ENCODE measurements at regions not wholly inside any gene's neighbourhood (a gene's known extent, or its start where the extent isn't known, plus 50 kb on each side); places are given as distances from the start of the nearest gene placed in this dataset.

DNA sequence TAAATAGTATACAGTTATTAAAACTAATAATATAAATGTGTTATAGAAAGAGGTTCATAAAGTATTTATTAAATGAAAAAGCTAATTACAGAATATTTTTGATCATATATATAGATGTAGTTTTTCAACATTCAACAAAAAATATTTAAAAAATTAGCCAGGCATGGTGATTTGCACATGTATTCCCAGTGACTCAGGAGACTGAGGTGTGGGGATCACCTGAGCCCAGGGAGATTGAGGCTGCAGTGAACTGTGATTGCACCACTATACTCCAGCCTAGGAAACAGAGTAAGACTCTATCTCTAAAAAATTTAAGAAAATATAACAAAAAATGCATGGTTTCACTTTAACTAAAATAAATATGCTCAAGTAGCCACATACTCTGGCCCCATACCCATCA, 118.0 kb upstream of the SEMA3C start:
- H3K9me1 ChIP-seq (replicated peaks; ENCODE audit: control insufficient read depth, extremely low read depth, insufficient read depth, low read length) = no peaks in the 10 kb centered on the region
- BruUV-seq (replicated peaks) = no TSS peak
- FAIRE-seq (no peak), DNase-seq (ENCODE audit: low read depth, low spot score) (no peak)
- H3K27ac ChIP-seq (ENCODE audit: insufficient read depth, low read depth, low read length) = no peak overlapping the region
- intact Hi-C loops (cut with micrococcal nuclease) = no loop called here
- H3K79me2 ChIP-seq (ENCODE audit: control insufficient read depth, insufficient read depth, low read length) = no peaks in the 10 kb centered on the region
- POLR2A ChIA-PET = no interaction called here
- H3K4me2 ChIP-seq (ENCODE audit: insufficient read depth, low read length) = no peak overlapping the region
- dilution Hi-C loops (cut with MboI; ENCODE audit: extremely low pct_ligation_motif_present, low sequenced_read_pairs) = no loop called here
- no peaks in the 10 kb centered on the region for H3K9me3 ChIP-seq (replicated peaks; ENCODE audit: control insufficient read depth, insufficient read depth, low read length)
- H3K27me3 ChIP-seq (ENCODE audit: control insufficient read depth in 2 of 2, insufficient read depth in 2 of 2, low read length in 2 of 2) = no peaks in the 10 kb centered on the region
- no peaks in the 10 kb centered on the region for H3K4me1 ChIP-seq (ENCODE audit: control insufficient read depth, extremely low read depth, insufficient read depth, low read length)
- H3K9ac ChIP-seq (replicated peaks; ENCODE audit: extremely low read depth, insufficient read depth, low read length) = no peak overlapping the region
- no peak overlapping the region for H2AFZ ChIP-seq (ENCODE audit: low read depth, low read length)
- H3K4me3 ChIP-seq (replicated peaks in 1 of 3; ENCODE audit: insufficient read depth in 1 of 3, low read depth in 1 of 3, low read length in 3 of 3) = no peak overlapping the region
- H3K36me3 ChIP-seq (ENCODE audit: control insufficient read depth in 2 of 2, extremely low read depth in 1 of 2, insufficient read depth in 2 of 2, low read length in 2 of 2) = no peaks in the 10 kb centered on the region
- TF ChIP-seq GATA2 (IDR thresholded peaks at IDR 0.05; ENCODE audit: insufficient read depth, insufficient read length, low read depth, low read length) = no peak
- TF ChIP-seq MYC (IDR thresholded peaks at IDR 0.05; ENCODE audit: low read depth, low read length) = no peak
- no peaks in the 10 kb centered on the region for H4K20me1 ChIP-seq (replicated peaks; ENCODE audit: control insufficient read depth, extremely low read depth, insufficient read depth, low read length)
- CTCF ChIA-PET = no interaction called here

GRCh38 chr7:81036057-81036456, 117.2 kb upstream of the SEMA3C start:
- Histone ChIP-seq H3K36me3 (ENCODE audit: control insufficient read depth in 2 of 2, extremely low read depth in 1 of 2, insufficient read depth in 2 of 2, low read length in 2 of 2) (no peaks in the 10 kb centered on the region), H2AFZ (ENCODE audit: low read depth, low read length) (no peak overlapping the region), H3K27me3 (ENCODE audit: control insufficient read depth in 2 of 2, insufficient read depth in 2 of 2, low read length in 2 of 2) (no peaks in the 10 kb centered on the region), H3K9ac (replicated peaks; ENCODE audit: extremely low read depth, insufficient read depth, low read length) (no peak overlapping the region), H3K27ac (ENCODE audit: insufficient read depth, low read depth, low read length) (no peak overlapping the region), H4K20me1 (replicated peaks; ENCODE audit: control insufficient read depth, extremely low read depth, insufficient read depth, low read length) (no peaks in the 10 kb centered on the region), H3K79me2 (ENCODE audit: control insufficient read depth, insufficient read depth, low read length) (no peaks in the 10 kb centered on the region), H3K4me2 (ENCODE audit: insufficient read depth, low read length) (no peak overlapping the region), H3K4me3 (replicated peaks in 1 of 3; ENCODE audit: insufficient read depth in 1 of 3, low read depth in 1 of 3, low read length in 3 of 3) (no peak overlapping the region), H3K9me1 (replicated peaks; ENCODE audit: control insufficient read depth, extremely low read depth, insufficient read depth, low read length) (no peaks in the 10 kb centered on the region), H3K4me1 (ENCODE audit: control insufficient read depth, extremely low read depth, insufficient read depth, low read length) (no peaks in the 10 kb centered on the region), H3K9me3 (replicated peaks; ENCODE audit: control insufficient read depth, insufficient read depth, low read length) (no peaks in the 10 kb centered on the region)
- DNase-seq (ENCODE audit: low read depth, low spot score) = no peak
- TF ChIP-seq MAX (IDR thresholded peaks at IDR 0.05; ENCODE audit: insufficient read depth, insufficient read length) = no peak
- no peak for TF ChIP-seq POLR2AphosphoS5 (IDR thresholded peaks at IDR 0.05; ENCODE audit: insufficient read depth, low read depth, low read length)
- no peak for TF ChIP-seq FOS (IDR thresholded peaks at IDR 0.05; ENCODE audit: borderline replicate concordance, insufficient read depth, low read length)
- TF ChIP-seq GATA2 (IDR thresholded peaks at IDR 0.05; ENCODE audit: insufficient read depth, insufficient read length, low read depth, low read length) = no peak
- dilution Hi-C loops (cut with MboI; ENCODE audit: extremely low pct_ligation_motif_present, low sequenced_read_pairs) = no loop called here
- no peak for FAIRE-seq
- BruUV-seq (replicated peaks) = no TSS peak
- ChIA-PET CTCF (no interaction called here), POLR2A (no interaction called here)
- intact Hi-C loops (cut with micrococcal nuclease) = no loop called here
